ENCODE measurements at regions not wholly inside any gene's neighbourhood (a gene's known extent, or its start where the extent isn't known, plus 50 kb on each side); places are given as distances from the start of the nearest gene placed in this dataset.

DNA sequence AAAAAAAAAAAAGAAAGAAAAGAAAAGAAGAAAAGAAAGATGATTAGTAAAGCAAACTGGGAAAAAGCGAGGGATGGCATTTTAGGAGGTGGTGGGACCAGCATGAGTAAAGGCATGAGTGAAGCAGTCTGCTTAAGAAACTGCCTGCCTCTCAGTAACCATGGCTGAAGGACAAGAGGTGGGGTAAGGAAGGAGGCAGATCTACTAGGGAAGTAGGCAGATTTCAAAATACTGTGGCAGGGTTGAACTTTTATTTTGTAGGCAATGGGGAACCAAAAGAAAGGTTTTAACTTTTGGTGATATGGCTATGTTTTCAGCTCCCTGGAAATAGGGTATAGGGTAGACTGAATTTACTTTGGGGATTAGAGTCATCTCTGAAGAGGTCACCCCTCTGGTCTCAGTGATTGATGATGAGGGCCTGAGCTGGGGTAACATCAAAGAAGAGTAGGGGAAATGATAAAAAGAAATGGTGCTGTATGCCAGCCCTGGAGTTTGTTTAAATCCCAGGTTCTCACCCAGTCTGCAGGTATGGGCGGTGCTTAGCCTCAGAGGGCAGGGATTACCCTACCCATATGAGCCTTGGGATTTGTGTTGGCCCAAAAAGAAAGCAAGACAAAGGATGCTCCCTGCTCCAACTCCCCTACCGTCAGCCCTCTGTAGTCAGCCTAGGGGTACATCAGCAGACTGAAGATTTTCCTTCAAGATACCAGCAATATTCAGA, 316.2 kb downstream of the CWC27 start:
- H3K9me2 ChIP-seq (ENCODE audit: low read depth, low read length): no peaks in the 10 kb centered on the region
- no peak overlapping the region for H3K4me2 ChIP-seq (ENCODE audit: low read length)
- no peaks in the 10 kb centered on the region for H3K27me3 ChIP-seq (ENCODE audit: insufficient read depth, low read length)
- no peak overlapping the region for H3K4me3 ChIP-seq (ENCODE audit: low read depth, low read length, poor library complexity, severe bottlenecking)
- H3K9ac ChIP-seq (ENCODE audit: low read length): no peak overlapping the region
- no peak overlapping the region for H2AFZ ChIP-seq (ENCODE audit: low read length)
- no peaks in the 10 kb centered on the region for H3F3A ChIP-seq (ENCODE audit: insufficient read depth, low read length)
- peaks cover 12% of the 10 kb centered on the region for H3K4me1 ChIP-seq (ENCODE audit: insufficient read depth, low read length, severe bottlenecking)
- no peaks in the 10 kb centered on the region for H3K36me3 ChIP-seq (ENCODE audit: insufficient read depth, low read length)
- H3K27ac ChIP-seq (ENCODE audit: low read depth, low read length, poor library complexity, severe bottlenecking): no peak overlapping the region
- TF ChIP-seq CTCF (IDR thresholded peaks at IDR 0.05; ENCODE audit: low read length) (no peak), EZH2 (IDR thresholded peaks at IDR 0.05; ENCODE audit: borderline replicate concordance, low read length) (no peak)
- no peaks in the 10 kb centered on the region for H3K9me3 ChIP-seq (ENCODE audit: low read length)
- H4K20me1 ChIP-seq (ENCODE audit: insufficient read depth, low read length): no peaks in the 10 kb centered on the region
- no peaks in the 10 kb centered on the region for H3K79me2 ChIP-seq (ENCODE audit: insufficient read depth, low read length)

DNA sequence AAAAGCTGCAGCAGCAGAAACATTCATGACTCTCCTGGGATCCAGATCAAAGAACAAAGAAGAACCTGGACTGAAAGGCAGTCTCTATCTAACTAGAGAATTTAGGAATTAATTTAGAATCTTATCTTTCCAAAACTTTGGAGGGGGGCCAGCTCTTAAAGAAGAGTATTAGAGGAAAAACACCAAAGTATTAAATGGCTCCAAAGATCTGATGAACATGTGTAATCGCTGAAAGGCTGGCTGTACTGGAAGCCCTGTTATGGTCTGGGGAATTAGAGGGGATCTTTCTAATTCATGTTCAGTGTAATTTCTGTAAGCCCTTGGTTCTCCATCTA, 316.8 kb downstream of the CWC27 start:
- no peak overlapping the region for H2AFZ ChIP-seq (ENCODE audit: low read length)
- H3K9me2 ChIP-seq (ENCODE audit: low read depth, low read length): no peaks in the 10 kb centered on the region
- no peaks in the 10 kb centered on the region for H3K27me3 ChIP-seq (ENCODE audit: insufficient read depth, low read length)
- no peaks in the 10 kb centered on the region for H3K79me2 ChIP-seq (ENCODE audit: insufficient read depth, low read length)
- H3K9ac ChIP-seq (ENCODE audit: low read length): no peak overlapping the region
- H3K9me3 ChIP-seq (ENCODE audit: low read length): peaks cover 3% of the 10 kb centered on the region; the same call in 1 of the 2 replicates
- H3K36me3 ChIP-seq (ENCODE audit: insufficient read depth, low read length): no peaks in the 10 kb centered on the region
- no peak for TF ChIP-seq EZH2 (IDR thresholded peaks at IDR 0.05; ENCODE audit: borderline replicate concordance, low read length)
- TF ChIP-seq CTCF (IDR thresholded peaks at IDR 0.05; ENCODE audit: low read length): no peak
- H3K27ac ChIP-seq (ENCODE audit: low read depth, low read length, poor library complexity, severe bottlenecking): no peak overlapping the region
- no peaks in the 10 kb centered on the region for H4K20me1 ChIP-seq (ENCODE audit: insufficient read depth, low read length)
- peaks cover 12% of the 10 kb centered on the region for H3K4me1 ChIP-seq (ENCODE audit: insufficient read depth, low read length, severe bottlenecking)
- no peak overlapping the region for H3K4me2 ChIP-seq (ENCODE audit: low read length)
- no peak overlapping the region for H3K4me3 ChIP-seq (ENCODE audit: low read depth, low read length, poor library complexity, severe bottlenecking)
- no peaks in the 10 kb centered on the region for H3F3A ChIP-seq (ENCODE audit: insufficient read depth, low read length)

- Histone ChIP-seq H2AFZ (ENCODE audit: low read length) (no peak overlapping the region), H3K36me3 (ENCODE audit: insufficient read depth, low read length) (no peaks in the 10 kb centered on the region), H3K27me3 (ENCODE audit: insufficient read depth, low read length) (no peaks in the 10 kb centered on the region), H3K79me2 (ENCODE audit: insufficient read depth, low read length) (no peaks in the 10 kb centered on the region), H4K20me1 (ENCODE audit: insufficient read depth, low read length) (no peaks in the 10 kb centered on the region), H3K27ac (ENCODE audit: low read depth, low read length, poor library complexity, severe bottlenecking) (no peak overlapping the region), H3K9ac (ENCODE audit: low read length) (no peak overlapping the region), H3K4me1 (ENCODE audit: insufficient read depth, low read length, severe bottlenecking) (peaks cover 12% of the 10 kb centered on the region), H3K9me3 (ENCODE audit: low read length) (peaks cover 10% of the 10 kb centered on the region; the same call in 1 of the 2 replicates), H3K9me2 (ENCODE audit: low read depth, low read length) (no peaks in the 10 kb centered on the region), H3F3A (ENCODE audit: insufficient read depth, low read length) (no peaks in the 10 kb centered on the region), H3K4me2 (ENCODE audit: low read length) (no peak overlapping the region), H3K4me3 (ENCODE audit: low read depth, low read length, poor library complexity, severe bottlenecking) (no peak overlapping the region)
- TF ChIP-seq EZH2 (IDR thresholded peaks at IDR 0.05; ENCODE audit: borderline replicate concordance, low read length) (no peak), CTCF (IDR thresholded peaks at IDR 0.05; ENCODE audit: low read length) (no peak)
These were observed 317.6 kb downstream of the CWC27 start for GRCh38 chr5:65086234-65086890.
